HG02852 (cell line): ENCODE measurements at regions not wholly inside any gene's neighbourhood (a gene's known extent, or its start where the extent isn't known, plus 50 kb on each side); places are given as distances from the start of the nearest gene placed in this dataset.

Experiments
- ATAC-seq: cut with Tn5 transposase; IDR thresholded peaks from one replicate; pipeline ENCODE4 v1.9.1; 2021; ENCODE audit warnings: mild to moderate bottlenecking, moderate library complexity; ENCODE audit not compliant: unreplicated experiment

- ATAC-seq: no peak
Measured at GRCh38 chr4:144302704-144303536, 162.4 kb upstream of the GYPA start.

GRCh38 chr4:144304025-144304424 lies 163.5 kb upstream of the GYPA start:
- ATAC-seq: no peak

GRCh38 chr4:144310535-144310934 lies 170.0 kb upstream of the GYPA start:
- no peak for ATAC-seq

- ATAC-seq: no peak
Measured at GRCh38 chr4:144313370-144313769, 172.9 kb upstream of the GYPA start.

- ATAC-seq: peak; percentile 96
Measured at GRCh38 chr4:144316869-144317268, 176.4 kb upstream of the GYPA start.

GRCh38 chr4:144318797-144319196 lies 178.3 kb upstream of the GYPA start:
- no peak for ATAC-seq

- ATAC-seq: no peak
Measured at GRCh38 chr4:144336633-144337032, 196.1 kb upstream of the GYPA start.

GRCh38 chr4:144338148-144338547 lies 197.6 kb upstream of the GYPA start:
- ATAC-seq: peak; percentile 56

GRCh38 chr4:144338834-144339233 lies 198.3 kb upstream of the GYPA start:
- no peak for ATAC-seq

- ATAC-seq: peak; percentile 68
Measured at GRCh38 chr4:144340931-144341330, 200.4 kb upstream of the GYPA start.

- no peak for ATAC-seq
Measured at GRCh38 chr4:144342949-144343760, 202.6 kb upstream of the GYPA start.

GRCh38 chr4:144347121-144347520 lies 206.6 kb upstream of the GYPA start:
- ATAC-seq: no peak

- ATAC-seq: no peak
Measured at GRCh38 chr4:144350706-144351105, 210.2 kb upstream of the GYPA start.

GRCh38 chr4:144351306-144351705 lies 210.8 kb upstream of the GYPA start:
- no peak for ATAC-seq

GRCh38 chr4:144353292-144353691 lies 212.8 kb upstream of the GYPA start:
- ATAC-seq: no peak

- peak; percentile 98 for ATAC-seq
Measured at GRCh38 chr4:144355811-144356757, 215.6 kb upstream of the GYPA start.

GRCh38 chr4:144356941-144357381 lies 216.4 kb upstream of the GYPA start:
- ATAC-seq: no peak

GRCh38 chr4:144357975-144358374 lies 217.5 kb upstream of the GYPA start:
- no peak for ATAC-seq

- no peak for ATAC-seq
Measured at GRCh38 chr4:144360146-144360793, 219.8 kb upstream of the GYPA start.

- no peak for ATAC-seq
Measured at GRCh38 chr4:144362366-144362765, 221.8 kb upstream of the GYPA start.
